Activated CD4-positive, alpha-beta T cell treated with anti-CD3 and anti-CD28 coated beads for 48 hours (primary cell): ENCODE measurements at regions not wholly inside any gene's neighbourhood (a gene's known extent, or its start where the extent isn't known, plus 50 kb on each side); places are given as distances from the start of the nearest gene placed in this dataset.

ENCODE experiments used
- DNase-seq: peaks from one replicate; pipeline ENCODE4 v3.0.0-alpha.2; 2020

- no peak for DNase-seq
Observed at GRCh38 chr7:85475476-85475875, 288.6 kb upstream of the SEMA3D start.

- no peak for DNase-seq
Observed at GRCh38 chr7:85475071-85475470, 288.2 kb upstream of the SEMA3D start.

GRCh38 chr7:85474234-85474633 lies 287.4 kb upstream of the SEMA3D start:
- no peak for DNase-seq

- peak; percentile 2 for DNase-seq
Observed at GRCh38 chr7:85471740-85472139, 284.9 kb upstream of the SEMA3D start.

- no peak for DNase-seq
Observed at GRCh38 chr7:85471307-85471706, 284.5 kb upstream of the SEMA3D start.

GRCh38 chr7:85469446-85470010 lies 282.7 kb upstream of the SEMA3D start:
- no peak for DNase-seq

- DNase-seq = no peak
Observed at GRCh38 chr7:85464042-85464651, 277.3 kb upstream of the SEMA3D start.

GRCh38 chr7:85462671-85463070 lies 275.8 kb upstream of the SEMA3D start:
- no peak for DNase-seq

- no peak for DNase-seq
Observed at GRCh38 chr7:85457911-85458310, 271.1 kb upstream of the SEMA3D start.

GRCh38 chr7:85456254-85456653 lies 269.4 kb upstream of the SEMA3D start:
- no peak for DNase-seq

GRCh38 chr7:85454904-85455303 lies 268.0 kb upstream of the SEMA3D start:
- no peak for DNase-seq

- no peak for DNase-seq
Observed at GRCh38 chr7:85452674-85453073, 265.8 kb upstream of the SEMA3D start.

- no peak for DNase-seq
Observed at GRCh38 chr7:85449478-85449877, 262.6 kb upstream of the SEMA3D start.

GRCh38 chr7:85447004-85447403 lies 260.1 kb upstream of the SEMA3D start:
- DNase-seq = no peak

GRCh38 chr7:85426487-85426960 lies 239.7 kb upstream of the SEMA3D start:
- no peak for DNase-seq

- DNase-seq = no peak
Observed at GRCh38 chr7:85424298-85424697, 237.4 kb upstream of the SEMA3D start.

GRCh38 chr7:85423209-85423895 lies 236.5 kb upstream of the SEMA3D start:
- no peak for DNase-seq

- DNase-seq = no peak
Observed at GRCh38 chr7:85415743-85416142, 228.9 kb upstream of the SEMA3D start.

GRCh38 chr7:85413718-85414117 lies 226.9 kb upstream of the SEMA3D start:
- DNase-seq = no peak

GRCh38 chr7:85412912-85413311 lies 226.1 kb upstream of the SEMA3D start:
- no peak for DNase-seq

GRCh38 chr7:85407391-85407790 lies 220.5 kb upstream of the SEMA3D start:
- no peak for DNase-seq

GRCh38 chr7:85405016-85405902 lies 218.4 kb upstream of the SEMA3D start:
- no peak for DNase-seq

GRCh38 chr7:85396676-85397075 lies 209.8 kb upstream of the SEMA3D start:
- DNase-seq = no peak
